ENCODE measurements at regions not wholly inside any gene's neighbourhood (a gene's known extent, or its start where the extent isn't known, plus 50 kb on each side); places are given as distances from the start of the nearest gene placed in this dataset.

DNA sequence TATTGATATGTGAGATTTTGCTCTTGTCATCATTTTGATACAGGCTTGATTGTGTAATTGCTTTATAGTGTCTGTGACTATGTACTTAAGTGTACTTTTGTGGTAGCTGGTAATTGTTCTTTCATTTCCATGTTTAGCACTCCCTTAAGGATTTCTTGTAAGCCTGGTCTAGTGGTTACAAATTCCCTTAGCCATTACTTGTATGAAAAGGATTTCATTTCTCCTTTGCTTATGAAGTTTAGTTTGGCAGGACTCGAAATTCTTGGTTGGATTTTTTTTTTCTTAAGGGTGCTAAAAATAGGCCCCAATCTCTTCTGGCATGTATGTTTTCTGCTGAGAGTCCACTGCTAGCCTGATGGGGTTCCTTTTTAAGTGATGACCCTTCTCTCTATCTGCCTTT, 346.8 kb downstream of the JRKL start:
- TF ChIP-seq, protein P1, sequence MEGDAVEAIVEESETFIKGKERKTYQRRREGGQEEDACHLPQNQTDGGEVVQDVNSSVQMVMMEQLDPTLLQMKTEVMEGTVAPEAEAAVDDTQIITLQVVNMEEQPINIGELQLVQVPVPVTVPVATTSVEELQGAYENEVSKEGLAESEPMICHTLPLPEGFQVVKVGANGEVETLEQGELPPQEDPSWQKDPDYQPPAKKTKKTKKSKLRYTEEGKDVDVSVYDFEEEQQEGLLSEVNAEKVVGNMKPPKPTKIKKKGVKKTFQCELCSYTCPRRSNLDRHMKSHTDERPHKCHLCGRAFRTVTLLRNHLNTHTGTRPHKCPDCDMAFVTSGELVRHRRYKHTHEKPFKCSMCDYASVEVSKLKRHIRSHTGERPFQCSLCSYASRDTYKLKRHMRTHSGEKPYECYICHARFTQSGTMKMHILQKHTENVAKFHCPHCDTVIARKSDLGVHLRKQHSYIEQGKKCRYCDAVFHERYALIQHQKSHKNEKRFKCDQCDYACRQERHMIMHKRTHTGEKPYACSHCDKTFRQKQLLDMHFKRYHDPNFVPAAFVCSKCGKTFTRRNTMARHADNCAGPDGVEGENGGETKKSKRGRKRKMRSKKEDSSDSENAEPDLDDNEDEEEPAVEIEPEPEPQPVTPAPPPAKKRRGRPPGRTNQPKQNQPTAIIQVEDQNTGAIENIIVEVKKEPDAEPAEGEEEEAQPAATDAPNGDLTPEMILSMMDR (IDR thresholded peaks at IDR 0.05; ENCODE audit: low read depth, low read length), result no peak
- no peak for TF ChIP-seq EZH2phosphoT487 (IDR thresholded peaks at IDR 0.05; ENCODE audit: low read depth)

Data from OCI-LY3 (cell line).